Sigmoid colon (tissue), 4 donors: ENCODE measurements at regions not wholly inside any gene's neighbourhood (a gene's known extent, or its start where the extent isn't known, plus 50 kb on each side); places are given as distances from the start of the nearest gene placed in this dataset.

Experiments used
- CTCF ChIP-seq, 4 experiments: fragments of 450-650 bp in 3 of 4; fragments of 200-600 bp in 1 of 4; IDR thresholded peaks; one replicate each; pipeline ENCODE4 v1.5.1; 2016 to 2019; ENCODE audit warnings: antibody characterized with exemption in 4 of 4, mild to moderate bottlenecking in 3 of 4, moderate library complexity in 2 of 4
- EP300 ChIP-seq, 4 donors: sonication (generic); formaldehyde crosslinking; IDR thresholded peaks; one replicate each; pipeline ENCODE4 v1.6.1; 2017; ENCODE audit warnings: antibody characterized with exemption in 4 of 4
- POLR2A ChIP-seq, 2 donors: fragments of 450-650 bp; IDR thresholded peaks; one replicate each; pipeline ENCODE4 v1.6.1; 2016; ENCODE audit warnings: antibody characterized with exemption in 2 of 2, mild to moderate bottlenecking in 2 of 2, moderate library complexity in 2 of 2
- POLR2AphosphoS5 ChIP-seq, 4 donors: sonication (generic); formaldehyde crosslinking; IDR thresholded peaks; one replicate each; pipeline ENCODE4 v1.6.1; 2017; ENCODE audit warnings: antibody characterized with exemption in 4 of 4

GRCh38 chr15:75786575-75786947, 56.7 kb upstream of the UBE2Q2 start:
- no peak for TF ChIP-seq POLR2A (IDR thresholded peaks at IDR 0.05)
- no peak for TF ChIP-seq CTCF (IDR thresholded peaks at IDR 0.05)
- no peak for TF ChIP-seq POLR2AphosphoS5 (IDR thresholded peaks at IDR 0.05)
- TF ChIP-seq EP300 (IDR thresholded peaks at IDR 0.05), result no peak
